Heart right ventricle (tissue), 16 donors: ENCODE measurements at regions not wholly inside any gene's neighbourhood (a gene's known extent, or its start where the extent isn't known, plus 50 kb on each side); places are given as distances from the start of the nearest gene placed in this dataset.

ENCODE experiments used
- ATAC-seq, 8 donors: fragments of 200-7000 bp; cut with Tn5 transposase; one replicate each; pipeline ENCODE4 v1.9.1; 2020; ENCODE audit warnings: mild to moderate bottlenecking in 8 of 8, moderate library complexity in 8 of 8, moderate number of reproducible peaks in 1 of 8
- DNase-seq, 2 donors: peaks; one replicate each; pipeline ENCODE4 v3.0.0-alpha.2; 2020
- H3K27ac ChIP-seq, 10 donors: fragments of 200-600 bp; sonication (generic) in 2 of 10; one replicate each; pipeline versions ENCODE4 v1.5.0 to v1.8.0; 2020 to 2022; ENCODE audit warnings: mild to moderate bottlenecking in 3 of 10
- H3K27me3 ChIP-seq, 7 donors: fragments of 200-600 bp; one replicate each; pipeline ENCODE4 v1.8.0; 2021 to 2022; ENCODE audit warnings: mild to moderate bottlenecking in 2 of 7
- H3K36me3 ChIP-seq, 9 donors: fragments of 200-600 bp; sonication (generic) in 1 of 9; one replicate each; pipeline versions ENCODE4 v1.5.0 to v1.8.0; 2020 to 2022; ENCODE audit warnings: mild to moderate bottlenecking in 2 of 9
- H3K4me1 ChIP-seq, 9 donors: fragments of 200-600 bp; sonication (generic) in 1 of 9; one replicate each; pipeline versions ENCODE4 v1.5.0 to v1.8.0; 2020 to 2022; ENCODE audit warnings: mild to moderate bottlenecking in 4 of 9
- H3K4me3 ChIP-seq, 10 donors: fragments of 200-600 bp; sonication (generic) in 2 of 10; one replicate each; pipeline versions ENCODE4 v1.5.0 to v1.8.0; 2020 to 2022; ENCODE audit warnings: mild to moderate bottlenecking in 7 of 10, moderate library complexity in 2 of 10
- H3K9me3 ChIP-seq, 11 donors: fragments of 200-600 bp in 10 of 11; sonication (generic) in 2 of 11; one replicate each; pipeline versions ENCODE4 v1.5.0 to v1.8.0; 2013 to 2022; ENCODE audit warnings: mild to moderate bottlenecking in 2 of 11, control low read depth in 1 of 11, moderate library complexity in 1 of 11
- WGBS, 2 donors: extraction: QIAGEN DNeasy Blood & Tissue Kit; methylation state at CpG; one replicate each; pipeline ENCODE4 v1.1.7; 2013; ENCODE audit warnings: inconsistent platforms in 1 of 2; 5-methylcytosine and 5-hydroxymethylcytosine counted together
- intact Hi-C, 10 donors: fragments of 100-400 bp; cut with DNase I; formaldehyde crosslinking; loops; one replicate each; pipeline versions ENCODE4 v1.11.1 to v1.14.2; 2022
- TF ChIP-seq, protein P1 (sequence below), 9 donors: fragments of 200-600 bp; sonication (generic) in 2 of 9; IDR thresholded peaks; one replicate each; pipeline versions ENCODE4 v1.5.0 to v1.8.0; 2021 to 2022; ENCODE audit warnings: antibody characterized with exemption in 9 of 9, mild to moderate bottlenecking in 5 of 9, moderate library complexity in 1 of 9
- donor health status: Arrhythmogenic right ventricular cardiomyopathy.
- donor health status: ischemic (EF 13 %, LVEDD 7.1; RV severe dilation, severe dysfunction).
- donor health status: healthy with polysubstance abuse.
- donor health status: DM: no; HTN: yes; CAD: no.
- donor health status: DM: no; HTN: no; CAD: no.
- donor health status: ischemic (EF 25% LVEDD 6.9; RV normal size, moderate dysfunction).
- donor health status: ischemic (EF 25% LVEDD 5.7; RV mildly dilated, moderate dysfunction).
- donor health status: healthy.
- donor health status: DM: yes; HTN: yes; CAD: no.
- donor health status: Ischemic cardiomyopathy.
- donor health status: ischemic (EF 35%, LVEDD 5.7; RV mildly dilated, moderate dysfunction).
- donor health status: nonischemic (EF 11% LVEDD 7.7; RV severe dilation, severe dysfunction).
- donor health status: DM: yes; HTN: yes; CAD: no.
- donor health status: PGD.
- donor health status: ischemic (EF 29% LVEDD 5.4; RV normal size, mild dysfunction).
- donor health status: nonischemic (EF 23%, LVEDD 6.1; RV moderate dilation, normal function).

DNA sequence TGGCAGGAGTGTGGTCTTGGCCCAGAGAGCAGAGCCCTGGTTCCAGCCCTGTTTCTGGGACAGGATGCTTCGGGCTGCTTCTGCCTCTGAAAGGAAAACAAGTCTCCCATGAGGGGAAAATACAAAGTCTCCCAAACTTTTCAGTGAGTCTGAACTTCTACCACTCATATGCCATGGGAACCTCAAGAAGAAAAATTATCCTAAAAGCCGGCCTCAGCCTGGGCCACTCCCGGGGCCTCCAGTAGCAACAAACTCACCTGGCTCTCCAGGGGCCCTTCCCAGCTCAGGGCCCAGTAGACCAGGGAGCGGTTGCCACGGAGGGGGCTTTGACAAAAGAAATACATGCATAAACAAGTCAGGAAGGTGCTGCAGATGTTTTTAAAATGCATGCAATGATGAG is 289.2 kb upstream of the HDAC4 start:
- intact Hi-C loops, result no loop called here
- Histone ChIP-seq H3K27me3 (peaks cover 0 to 58% (median 26%) of the 10 kb centered on the region in 7 donors), H3K9me3 (no peaks in the 10 kb centered on the region), H3K27ac (no peak overlapping the region), H3K4me1 (peaks cover 0 to 8% (median 3%) of the 10 kb centered on the region in 9 donors), H3K4me3 (no peak overlapping the region), H3K36me3 (no peaks in the 10 kb centered on the region)
- 78 to 83% methylated on average over 5 of the region's 5 CpGs for WGBS, 2 donors
- DNase-seq (no peak), ATAC-seq (no peak)
- TF ChIP-seq, protein P1, sequence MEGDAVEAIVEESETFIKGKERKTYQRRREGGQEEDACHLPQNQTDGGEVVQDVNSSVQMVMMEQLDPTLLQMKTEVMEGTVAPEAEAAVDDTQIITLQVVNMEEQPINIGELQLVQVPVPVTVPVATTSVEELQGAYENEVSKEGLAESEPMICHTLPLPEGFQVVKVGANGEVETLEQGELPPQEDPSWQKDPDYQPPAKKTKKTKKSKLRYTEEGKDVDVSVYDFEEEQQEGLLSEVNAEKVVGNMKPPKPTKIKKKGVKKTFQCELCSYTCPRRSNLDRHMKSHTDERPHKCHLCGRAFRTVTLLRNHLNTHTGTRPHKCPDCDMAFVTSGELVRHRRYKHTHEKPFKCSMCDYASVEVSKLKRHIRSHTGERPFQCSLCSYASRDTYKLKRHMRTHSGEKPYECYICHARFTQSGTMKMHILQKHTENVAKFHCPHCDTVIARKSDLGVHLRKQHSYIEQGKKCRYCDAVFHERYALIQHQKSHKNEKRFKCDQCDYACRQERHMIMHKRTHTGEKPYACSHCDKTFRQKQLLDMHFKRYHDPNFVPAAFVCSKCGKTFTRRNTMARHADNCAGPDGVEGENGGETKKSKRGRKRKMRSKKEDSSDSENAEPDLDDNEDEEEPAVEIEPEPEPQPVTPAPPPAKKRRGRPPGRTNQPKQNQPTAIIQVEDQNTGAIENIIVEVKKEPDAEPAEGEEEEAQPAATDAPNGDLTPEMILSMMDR (IDR thresholded peaks at IDR 0.05), result no peak

DNA sequence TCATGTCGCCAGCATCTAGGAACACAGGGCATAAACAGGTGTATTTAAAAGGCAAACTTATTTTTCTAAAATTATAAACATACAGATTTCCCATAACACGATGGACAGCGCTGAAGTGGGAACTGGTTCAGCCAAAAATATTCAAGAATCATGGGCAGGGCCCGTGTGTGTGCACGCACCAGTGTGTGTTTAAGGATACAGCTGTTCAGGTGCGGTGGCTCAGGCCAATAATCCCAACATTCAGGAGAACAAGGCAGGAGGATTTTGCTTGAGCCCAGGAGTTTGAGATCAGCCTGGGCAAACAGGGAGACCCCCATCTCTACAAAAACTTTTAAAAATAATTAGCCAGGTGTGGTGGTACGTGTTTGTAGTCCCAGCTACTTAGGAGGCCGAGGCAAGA is 288.6 kb upstream of the HDAC4 start:
- no peak for ATAC-seq
- 87 to 88% methylated on average over 8 of the region's 8 CpGs for WGBS, 2 donors

DNA sequence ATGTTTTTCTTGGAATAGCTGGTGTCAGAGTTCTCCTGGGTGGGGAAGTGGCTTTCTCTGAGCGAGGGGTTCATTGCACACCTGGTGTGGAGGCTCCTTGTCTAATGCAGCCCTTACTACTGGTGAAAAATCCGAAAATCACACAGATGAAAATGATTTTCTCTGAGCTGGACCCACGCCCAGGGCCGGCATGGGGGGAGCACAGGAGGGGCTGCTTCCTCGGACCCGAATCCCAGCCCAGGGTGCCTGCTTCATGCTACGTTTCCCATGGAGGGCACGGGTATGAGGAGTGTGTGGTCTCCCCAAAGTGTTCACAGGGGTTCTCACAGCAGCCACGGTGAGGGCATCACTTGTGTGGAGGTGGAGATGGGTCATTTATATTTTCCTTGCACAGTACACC is 288.0 kb upstream of the HDAC4 start:
- Histone ChIP-seq H3K4me1 (peaks cover 0 to 8% (median 3%) of the 10 kb centered on the region in 9 donors), H3K4me3 (no peak overlapping the region), H3K27me3 (peaks cover 0 to 62% (median 33%) of the 10 kb centered on the region in 7 donors), H3K36me3 (no peaks in the 10 kb centered on the region), H3K9me3 (no peaks in the 10 kb centered on the region), H3K27ac (no peak overlapping the region)
- TF ChIP-seq, protein P1 (IDR thresholded peaks at IDR 0.05), result no peak
- no peak for ATAC-seq
- 72 to 78% methylated on average over 9 of the region's 9 CpGs for WGBS, 2 donors
- intact Hi-C loops, result no loop called here
- no peak for DNase-seq

More for the DNA sequence above, 288.6 kb upstream of the HDAC4 start:
- H3K27ac ChIP-seq, result no peak overlapping the region
- TF ChIP-seq, protein P1 (IDR thresholded peaks at IDR 0.05), result no peak
- H3K9me3 ChIP-seq, result no peaks in the 10 kb centered on the region
- no peak for DNase-seq
- intact Hi-C loops, result no loop called here
- H3K27me3 ChIP-seq, result peaks cover 0 to 61% (median 31%) of the 10 kb centered on the region in 7 donors
- no peak overlapping the region for H3K4me3 ChIP-seq
- no peaks in the 10 kb centered on the region for H3K36me3 ChIP-seq
- H3K4me1 ChIP-seq, result peaks cover 0 to 8% (median 3%) of the 10 kb centered on the region in 9 donors

DNA sequence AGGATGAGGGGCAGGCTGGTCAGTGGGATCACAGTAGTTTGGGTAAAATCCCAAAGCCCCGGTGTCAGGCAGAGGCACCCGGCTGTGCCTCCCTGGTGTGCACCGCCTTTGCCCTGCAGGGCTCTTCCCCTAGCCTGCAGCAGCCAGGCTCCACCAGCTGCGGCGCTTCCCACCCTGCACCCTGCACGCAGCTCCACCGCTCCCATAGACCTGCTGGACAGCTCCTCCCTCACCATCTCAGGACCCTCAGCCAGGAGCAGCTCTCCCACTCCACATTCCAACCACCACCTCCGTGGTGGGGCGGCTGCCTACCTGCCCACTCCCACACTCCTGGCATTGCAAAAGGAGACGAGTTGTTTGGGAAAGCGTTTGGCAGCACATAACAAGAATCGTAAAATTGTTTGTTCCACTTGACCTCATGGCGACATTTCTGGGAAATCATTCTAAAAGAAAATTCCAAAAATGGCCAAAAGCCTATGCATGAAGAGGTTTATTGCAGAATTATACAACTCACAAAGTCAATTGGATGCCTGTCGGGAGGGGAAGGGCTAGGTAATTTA is 287.4 kb upstream of the HDAC4 start:
- H3K4me1 ChIP-seq, result peaks cover 0 to 8% (median 3%) of the 10 kb centered on the region in 9 donors
- 42 to 52% methylated on average over 14 of the region's 14 CpGs for WGBS, 2 donors
- ATAC-seq, result peak in 2 of 8 donors; percentile 42 to 47
- no peak overlapping the region for H3K27ac ChIP-seq
- TF ChIP-seq, protein P1 (IDR thresholded peaks at IDR 0.05), result no peak
- H3K4me3 ChIP-seq, result no peak overlapping the region
- intact Hi-C loops, result no loop called here
- DNase-seq, result no peak
- H3K9me3 ChIP-seq, result peaks cover 0 to 1% (median 0%) of the 10 kb centered on the region in 11 donors
- no peaks in the 10 kb centered on the region for H3K36me3 ChIP-seq
- H3K27me3 ChIP-seq, result peaks cover 0 to 63% (median 37%) of the 10 kb centered on the region in 7 donors
